ENCODE measurements at regions not wholly inside any gene's neighbourhood (a gene's known extent, or its start where the extent isn't known, plus 50 kb on each side); places are given as distances from the start of the nearest gene placed in this dataset.

DNA sequence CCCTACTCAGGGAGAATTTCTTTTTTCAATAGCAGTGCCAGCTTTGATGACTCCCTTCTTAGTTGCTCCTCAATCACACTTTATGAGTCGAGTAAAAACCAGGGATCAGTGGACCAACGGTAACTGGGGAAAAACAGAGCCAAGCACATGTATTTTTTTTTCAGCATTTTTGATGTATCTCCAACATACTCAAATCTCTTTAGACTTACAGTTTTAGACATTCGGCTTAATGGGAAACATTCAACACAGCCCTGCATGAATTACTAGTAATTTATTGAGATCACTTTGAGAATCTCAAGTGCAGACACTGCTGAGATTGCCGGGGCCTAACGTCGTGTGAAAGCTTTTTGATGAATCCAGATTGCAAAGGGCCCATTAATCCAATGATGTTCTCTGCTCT, 306.7 kb downstream of the NUAK1 start:
- TF ChIP-seq CREB1 (IDR thresholded peaks at IDR 0.05; ENCODE audit: low read depth), result no peak
- no peak for TF ChIP-seq TEAD4 (IDR thresholded peaks at IDR 0.05)
- TF ChIP-seq TAF1 (IDR thresholded peaks at IDR 0.05; ENCODE audit: low read depth), result no peak
- no peak for TF ChIP-seq EP300 (IDR thresholded peaks at IDR 0.05; ENCODE audit: borderline replicate concordance)
- no peak for TF ChIP-seq YY1 (IDR thresholded peaks at IDR 0.05; ENCODE audit: low read depth)
- TF ChIP-seq, protein P1, sequence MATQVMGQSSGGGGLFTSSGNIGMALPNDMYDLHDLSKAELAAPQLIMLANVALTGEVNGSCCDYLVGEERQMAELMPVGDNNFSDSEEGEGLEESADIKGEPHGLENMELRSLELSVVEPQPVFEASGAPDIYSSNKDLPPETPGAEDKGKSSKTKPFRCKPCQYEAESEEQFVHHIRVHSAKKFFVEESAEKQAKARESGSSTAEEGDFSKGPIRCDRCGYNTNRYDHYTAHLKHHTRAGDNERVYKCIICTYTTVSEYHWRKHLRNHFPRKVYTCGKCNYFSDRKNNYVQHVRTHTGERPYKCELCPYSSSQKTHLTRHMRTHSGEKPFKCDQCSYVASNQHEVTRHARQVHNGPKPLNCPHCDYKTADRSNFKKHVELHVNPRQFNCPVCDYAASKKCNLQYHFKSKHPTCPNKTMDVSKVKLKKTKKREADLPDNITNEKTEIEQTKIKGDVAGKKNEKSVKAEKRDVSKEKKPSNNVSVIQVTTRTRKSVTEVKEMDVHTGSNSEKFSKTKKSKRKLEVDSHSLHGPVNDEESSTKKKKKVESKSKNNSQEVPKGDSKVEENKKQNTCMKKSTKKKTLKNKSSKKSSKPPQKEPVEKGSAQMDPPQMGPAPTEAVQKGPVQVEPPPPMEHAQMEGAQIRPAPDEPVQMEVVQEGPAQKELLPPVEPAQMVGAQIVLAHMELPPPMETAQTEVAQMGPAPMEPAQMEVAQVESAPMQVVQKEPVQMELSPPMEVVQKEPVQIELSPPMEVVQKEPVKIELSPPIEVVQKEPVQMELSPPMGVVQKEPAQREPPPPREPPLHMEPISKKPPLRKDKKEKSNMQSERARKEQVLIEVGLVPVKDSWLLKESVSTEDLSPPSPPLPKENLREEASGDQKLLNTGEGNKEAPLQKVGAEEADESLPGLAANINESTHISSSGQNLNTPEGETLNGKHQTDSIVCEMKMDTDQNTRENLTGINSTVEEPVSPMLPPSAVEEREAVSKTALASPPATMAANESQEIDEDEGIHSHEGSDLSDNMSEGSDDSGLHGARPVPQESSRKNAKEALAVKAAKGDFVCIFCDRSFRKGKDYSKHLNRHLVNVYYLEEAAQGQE (IDR thresholded peaks at IDR 0.05; ENCODE audit: low read depth), result no peak
- TF ChIP-seq TCF12 (IDR thresholded peaks at IDR 0.05; ENCODE audit: low read depth), result no peak
- no peak for TF ChIP-seq NFIC (IDR thresholded peaks at IDR 0.05)
- TF ChIP-seq, protein P2, sequence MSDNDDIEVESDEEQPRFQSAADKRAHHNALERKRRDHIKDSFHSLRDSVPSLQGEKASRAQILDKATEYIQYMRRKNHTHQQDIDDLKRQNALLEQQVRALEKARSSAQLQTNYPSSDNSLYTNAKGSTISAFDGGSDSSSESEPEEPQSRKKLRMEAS (IDR thresholded peaks at IDR 0.05), result no peak
- TF ChIP-seq RAD21 (IDR thresholded peaks at IDR 0.05; ENCODE audit: low read depth), result no peak
- no peak for TF ChIP-seq CEBPB (IDR thresholded peaks at IDR 0.05)
- no peak for TF ChIP-seq ZBTB7A (IDR thresholded peaks at IDR 0.05; ENCODE audit: low read depth)
- TF ChIP-seq, protein P3, sequence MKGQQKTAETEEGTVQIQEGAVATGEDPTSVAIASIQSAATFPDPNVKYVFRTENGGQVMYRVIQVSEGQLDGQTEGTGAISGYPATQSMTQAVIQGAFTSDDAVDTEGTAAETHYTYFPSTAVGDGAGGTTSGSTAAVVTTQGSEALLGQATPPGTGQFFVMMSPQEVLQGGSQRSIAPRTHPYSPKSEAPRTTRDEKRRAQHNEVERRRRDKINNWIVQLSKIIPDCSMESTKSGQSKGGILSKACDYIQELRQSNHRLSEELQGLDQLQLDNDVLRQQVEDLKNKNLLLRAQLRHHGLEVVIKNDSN (IDR thresholded peaks at IDR 0.05), result no peak
